Neutrophil (primary cell): ENCODE measurements at regions not wholly inside any gene's neighbourhood (a gene's known extent, or its start where the extent isn't known, plus 50 kb on each side); places are given as distances from the start of the nearest gene placed in this dataset.

Experiments used
- H3K27ac ChIP-seq: fragments of 200-600 bp; sonication (generic); 2 replicates; pipeline ENCODE4 v1.5.1; 2016; ENCODE audit warnings: mild to moderate bottlenecking, moderate library complexity
- H3K27me3 ChIP-seq: fragments of 200-600 bp; sonication (generic); 2 replicates; pipeline ENCODE4 v1.6.0; 2016; ENCODE audit warnings: mild to moderate bottlenecking
- H3K36me3 ChIP-seq: fragments of 200-600 bp; sonication (generic); 2 replicates; pipeline ENCODE4 v1.5.1; 2017
- H3K4me1 ChIP-seq, 2 experiments: fragments of 200-600 bp in 1 of 2; sonication (generic) in 1 of 2; 1 replicate in 1 of 2; 2 replicates in 1 of 2; pipeline versions ENCODE4 v1.5.1 to v1.6.1; 2013 to 2016; ENCODE audit warnings: low read depth in 1 of 2, low read length in 1 of 2, mild to moderate bottlenecking in 1 of 2, moderate library complexity in 1 of 2; ENCODE audit not compliant: control insufficient read depth in 1 of 2, insufficient read depth in 1 of 2
- H3K4me3 ChIP-seq, 2 experiments: fragments of 200-600 bp in 1 of 2; sonication (generic) in 1 of 2; 1 replicate in 1 of 2; 2 replicates in 1 of 2; pipeline ENCODE4 v1.5.1; 2013 to 2016; ENCODE audit warnings: low read depth in 1 of 2, low read length in 1 of 2, mild to moderate bottlenecking in 1 of 2, moderate library complexity in 1 of 2
- H3K9me3 ChIP-seq: fragments of 200-600 bp; sonication (generic); 2 replicates; pipeline ENCODE4 v1.5.1; 2016
- CTCF ChIP-seq: fragments of 200-600 bp; sonication (generic); IDR thresholded peaks from 2 replicates; pipeline ENCODE4 v1.5.1; 2016; ENCODE audit warnings: antibody characterized with exemption

GRCh38 chr7:155363852-155364600 lies 66.3 kb downstream of the INSIG1 start:
- no peak for TF ChIP-seq CTCF
- peaks cover 30 to 36% of the 10 kb centered on the region in 2 experiments for H3K4me1 ChIP-seq
- H3K4me3 ChIP-seq: no peak overlapping the region
- H3K9me3 ChIP-seq: no peaks in the 10 kb centered on the region
- H3K27ac ChIP-seq: no peak overlapping the region
- no peaks in the 10 kb centered on the region for H3K36me3 ChIP-seq
- peaks cover 2% of the 10 kb centered on the region for H3K27me3 ChIP-seq

GRCh38 chr7:155365146-155365874 lies 67.6 kb downstream of the INSIG1 start:
- Histone ChIP-seq H3K27ac (no peak overlapping the region), H3K4me1 (peaks cover 20 to 26% of the 10 kb centered on the region in 2 experiments), H3K27me3 (peaks cover 14% of the 10 kb centered on the region), H3K36me3 (no peaks in the 10 kb centered on the region), H3K4me3 (no peak overlapping the region), H3K9me3 (no peaks in the 10 kb centered on the region)
- no peak for TF ChIP-seq CTCF

- no peaks in the 10 kb centered on the region for H3K36me3 ChIP-seq
- H3K9me3 ChIP-seq: no peaks in the 10 kb centered on the region
- H3K27me3 ChIP-seq: peaks cover 51% of the 10 kb centered on the region
- no peak for TF ChIP-seq CTCF
- H3K4me3 ChIP-seq: no peak overlapping the region
- peaks cover 31 to 36% of the 10 kb centered on the region in 2 experiments for H3K4me1 ChIP-seq
- H3K27ac ChIP-seq: no peak overlapping the region
Measured at GRCh38 chr7:155368894-155369600, 71.4 kb downstream of the INSIG1 start.

GRCh38 chr7:155369766-155370165 lies 72.1 kb downstream of the INSIG1 start:
- Histone ChIP-seq H3K36me3 (no peaks in the 10 kb centered on the region), H3K27ac (no peak overlapping the region), H3K27me3 (peaks cover 59% of the 10 kb centered on the region), H3K4me3 (no peak overlapping the region), H3K4me1 (peaks cover 34 to 36% of the 10 kb centered on the region in 2 experiments), H3K9me3 (no peaks in the 10 kb centered on the region)
- no peak for TF ChIP-seq CTCF

GRCh38 chr7:155371331-155371883 lies 73.7 kb downstream of the INSIG1 start:
- Histone ChIP-seq H3K4me3 (peak overlapping the region in 1 of 2 experiments; percentile 51), H3K36me3 (no peaks in the 10 kb centered on the region)
- TF ChIP-seq CTCF: no peak

More at GRCh38 chr7:155371331-155371883, 73.7 kb downstream of the INSIG1 start:
- Histone ChIP-seq H3K27me3 (peaks cover 75% of the 10 kb centered on the region), H3K9me3 (no peaks in the 10 kb centered on the region), H3K27ac (no peak overlapping the region), H3K4me1 (peaks cover 41 to 45% of the 10 kb centered on the region in 2 experiments)
